Hepatic stellate cell (primary cell): ENCODE measurements at regions not wholly inside any gene's neighbourhood (a gene's known extent, or its start where the extent isn't known, plus 50 kb on each side); places are given as distances from the start of the nearest gene placed in this dataset.
"Not testable (repeated sequence)": the region's sequence is repeated elsewhere in the genome, so short reads cannot be mapped to it uniquely, and the experiment has no call there.

Source experiments
- DNase-seq: peaks from one replicate; pipeline ENCODE4 v3.0.0; 2011; ENCODE audit warnings: low spot score

GRCh38 chr6:14478381-14479225 is 361.0 kb downstream of the CD83 start:
- DNase-seq: no peak

- not testable (repeated sequence) for DNase-seq
Measured at GRCh38 chr6:14481946-14482345, 364.4 kb downstream of the CD83 start.

GRCh38 chr6:14487625-14488024 is 370.1 kb downstream of the CD83 start:
- no peak for DNase-seq

- DNase-seq: no peak
Measured at GRCh38 chr6:14488180-14488579, 370.6 kb downstream of the CD83 start.

GRCh38 chr6:14489445-14489844 is 371.9 kb downstream of the CD83 start:
- no peak for DNase-seq

GRCh38 chr6:14498748-14499147 is 381.2 kb downstream of the CD83 start:
- no peak for DNase-seq

- DNase-seq: no peak
Measured at GRCh38 chr6:14499309-14499708, 381.7 kb downstream of the CD83 start.

- peak; percentile 41 for DNase-seq
Measured at GRCh38 chr6:14499841-14500240, 382.3 kb downstream of the CD83 start.

- DNase-seq: no peak
Measured at GRCh38 chr6:14500809-14501208, 383.2 kb downstream of the CD83 start.

GRCh38 chr6:14501240-14501639 is 383.7 kb downstream of the CD83 start:
- no peak for DNase-seq

GRCh38 chr6:14501914-14502313 is 384.3 kb downstream of the CD83 start:
- no peak for DNase-seq

GRCh38 chr6:14502551-14502950 is 385.0 kb downstream of the CD83 start:
- DNase-seq: no peak

- no peak for DNase-seq
Measured at GRCh38 chr6:14505401-14505800, 387.8 kb downstream of the CD83 start.

- DNase-seq: no peak
Measured at GRCh38 chr6:14506656-14507246, 389.2 kb downstream of the CD83 start.

GRCh38 chr6:14509120-14509519 is 391.5 kb downstream of the CD83 start:
- no peak for DNase-seq

GRCh38 chr6:14510038-14510437 is 392.5 kb downstream of the CD83 start:
- no peak for DNase-seq

- DNase-seq: no peak
Measured at GRCh38 chr6:14511061-14511586, 393.6 kb downstream of the CD83 start.

- no peak for DNase-seq
Measured at GRCh38 chr6:14512246-14512645, 394.7 kb downstream of the CD83 start.

GRCh38 chr6:14513496-14514393 is 396.2 kb downstream of the CD83 start:
- no peak for DNase-seq

GRCh38 chr6:14516956-14517355 is 399.4 kb downstream of the CD83 start:
- no peak for DNase-seq

GRCh38 chr6:14517516-14518105 is 400.0 kb downstream of the CD83 start:
- DNase-seq: no peak
